GM18870 (cell line): ENCODE measurements at regions not wholly inside any gene's neighbourhood (a gene's known extent, or its start where the extent isn't known, plus 50 kb on each side); places are given as distances from the start of the nearest gene placed in this dataset.

Source experiments
- ATAC-seq: cut with Tn5 transposase; IDR thresholded peaks from one replicate; pipeline ENCODE4 v1.9.1; 2021; ENCODE audit warnings: moderate library complexity; ENCODE audit not compliant: unreplicated experiment

- no peak for ATAC-seq
Measured at GRCh38 chr19:28793391-28794168, 419.4 kb downstream of the UQCRFS1 start.

- ATAC-seq: no peak
Measured at GRCh38 chr19:28785971-28786370, 427.0 kb downstream of the UQCRFS1 start.

- no peak for ATAC-seq
Measured at GRCh38 chr19:28764066-28764465, 448.9 kb downstream of the UQCRFS1 start.

- ATAC-seq: no peak
Measured at GRCh38 chr19:28746478-28746877, 466.5 kb downstream of the UQCRFS1 start.

- ATAC-seq: no peak
Measured at GRCh38 chr19:28744943-28745342, 468.0 kb downstream of the UQCRFS1 start.

- ATAC-seq: peak; percentile 84
Measured at GRCh38 chr19:28744014-28744413, 468.9 kb downstream of the UQCRFS1 start.

- ATAC-seq: peak; percentile 74
Measured at GRCh38 chr19:28737021-28737895, 475.7 kb downstream of the UQCRFS1 start.

GRCh38 chr19:28736528-28736927 lies 476.4 kb downstream of the UQCRFS1 start:
- ATAC-seq: no peak

GRCh38 chr19:28731577-28731976 lies 481.4 kb downstream of the UQCRFS1 start:
- no peak for ATAC-seq

GRCh38 chr19:28730791-28731512 lies 482.0 kb downstream of the UQCRFS1 start:
- no peak for ATAC-seq

GRCh38 chr19:28727480-28728159 lies 485.3 kb downstream of the UQCRFS1 start:
- no peak for ATAC-seq

GRCh38 chr19:28726533-28727479 lies 486.1 kb downstream of the UQCRFS1 start:
- no peak for ATAC-seq

GRCh38 chr19:28718909-28719308 lies 494.0 kb downstream of the UQCRFS1 start:
- ATAC-seq: no peak

- no peak for ATAC-seq
Measured at GRCh38 chr19:28715157-28715556, 497.8 kb downstream of the UQCRFS1 start.

GRCh38 chr19:28711411-28711810 lies 501.5 kb downstream of the UQCRFS1 start:
- ATAC-seq: no peak

GRCh38 chr19:28710278-28710677 lies 502.7 kb downstream of the UQCRFS1 start:
- no peak for ATAC-seq

GRCh38 chr19:28706693-28707092 lies 506.3 kb downstream of the UQCRFS1 start:
- no peak for ATAC-seq

- no peak for ATAC-seq
Measured at GRCh38 chr19:28705008-28705407, 507.9 kb downstream of the UQCRFS1 start.

GRCh38 chr19:28703400-28703956 lies 509.5 kb downstream of the UQCRFS1 start:
- no peak for ATAC-seq
